Femur (tissue), 1 donor: ENCODE measurements at regions not wholly inside any gene's neighbourhood (a gene's known extent, or its start where the extent isn't known, plus 50 kb on each side); places are given as distances from the start of the nearest gene placed in this dataset.
"Not testable (repeated sequence)": the region's sequence is repeated elsewhere in the genome, so short reads cannot be mapped to it uniquely, and the experiment has no call there.

Source experiments
- DNase-seq: peaks from one replicate; pipeline ENCODE4 v3.0.0-alpha.2; 2017

DNA sequence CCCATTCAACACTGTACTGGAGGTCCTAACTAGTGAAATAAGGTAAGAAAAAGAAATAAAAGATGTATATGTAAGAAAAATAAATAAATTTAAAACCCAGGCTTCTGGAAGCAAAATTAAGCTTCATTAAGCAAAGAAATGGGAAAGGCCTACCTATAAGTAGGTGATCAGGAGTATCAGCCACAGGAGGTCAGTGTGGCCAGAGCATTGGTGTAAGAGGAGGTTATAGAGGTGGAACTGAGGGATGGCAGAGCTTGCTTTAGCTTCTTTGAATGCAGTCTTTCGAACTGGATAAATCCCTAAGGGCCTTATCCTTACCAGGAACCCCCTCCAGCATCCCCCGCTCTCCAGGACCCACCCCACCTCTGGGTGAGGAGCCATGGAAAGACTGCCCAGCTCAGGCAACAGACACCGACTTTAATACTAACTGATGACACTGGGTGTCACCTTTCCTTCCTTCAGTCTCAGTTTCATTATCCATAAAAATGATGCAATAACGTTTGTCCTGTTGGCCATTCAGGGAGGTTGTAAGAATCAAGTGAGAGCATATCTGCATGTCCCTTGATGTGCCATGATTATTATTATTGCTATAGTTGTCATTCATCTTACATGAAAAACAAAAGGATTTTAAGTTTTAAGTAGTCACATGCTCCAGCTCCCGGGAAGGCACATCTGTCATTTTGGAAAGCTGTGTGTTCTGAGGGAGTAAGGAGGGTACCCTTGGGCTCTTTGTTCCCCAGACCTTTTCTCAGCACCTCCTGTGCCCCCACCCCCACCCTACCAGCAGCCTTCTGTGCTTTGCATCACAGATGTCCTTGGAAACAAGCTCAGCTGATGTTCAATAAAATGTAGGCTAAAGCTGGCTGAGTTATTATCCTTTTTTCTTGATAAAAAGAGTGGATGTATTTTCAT lies 50.8 kb upstream of the CTNNA1 start:
- DNase-seq = no peak

- DNase-seq = no peak
These were observed 51.5 kb upstream of the CTNNA1 start for GRCh38 chr5:138701678-138702077.

DNA sequence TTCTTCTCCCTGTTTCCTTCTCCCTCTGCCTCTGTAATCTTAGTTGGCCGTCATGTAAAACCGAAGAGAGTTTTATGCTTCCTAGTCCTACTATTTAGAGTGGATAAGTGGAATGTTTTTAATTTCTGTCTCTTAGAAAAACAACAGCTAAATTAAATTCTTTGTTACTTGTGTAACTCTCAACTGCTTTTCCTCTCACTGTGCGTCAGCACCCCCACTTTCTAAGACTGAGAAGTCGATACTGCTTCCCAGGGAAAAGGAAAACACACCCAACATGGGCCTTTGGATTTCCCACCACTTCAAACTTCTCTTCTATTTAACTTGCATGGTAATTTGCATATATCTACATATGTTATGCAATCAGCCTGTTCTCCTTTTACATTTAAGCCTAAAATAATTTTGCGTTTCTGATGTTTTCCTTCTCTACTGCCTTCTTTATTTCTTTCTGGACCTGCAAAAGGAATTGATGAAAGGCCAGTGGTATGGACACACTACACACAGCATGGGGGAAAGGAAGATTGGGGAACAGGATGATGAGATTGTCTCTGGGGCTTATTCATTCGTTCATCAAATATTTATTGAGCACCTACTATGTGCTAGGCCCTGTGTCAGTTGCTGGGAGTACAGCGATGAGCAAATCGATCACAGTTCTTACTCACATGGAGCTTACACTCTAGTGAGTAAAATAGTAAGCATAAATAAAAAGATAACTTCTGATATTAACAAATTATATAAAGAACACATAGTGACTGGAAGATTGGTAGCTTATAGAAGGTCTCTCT lies 52.5 kb upstream of the CTNNA1 start:
- DNase-seq = no peak

DNA sequence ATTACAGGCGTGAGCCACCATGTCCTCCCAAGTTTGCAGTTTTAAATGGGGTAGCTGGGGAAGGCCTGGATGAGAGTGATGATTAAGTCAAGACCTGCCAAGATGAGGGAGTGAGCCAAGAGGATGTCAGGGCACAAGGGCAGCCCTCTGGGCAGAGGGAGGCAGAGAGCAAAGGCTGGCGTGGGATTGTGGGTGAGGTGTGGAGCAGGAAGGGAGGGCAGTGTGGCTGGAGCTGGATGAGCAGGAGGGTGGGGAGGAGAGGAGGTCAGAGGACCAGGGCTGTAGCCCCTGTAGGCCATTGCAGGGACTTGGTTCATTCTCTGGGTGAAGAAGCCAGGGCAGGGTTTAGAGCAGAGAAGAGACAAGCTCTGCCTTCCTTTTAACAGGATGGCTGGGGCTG lies 53.7 kb upstream of the CTNNA1 start:
- no peak for DNase-seq

DNA sequence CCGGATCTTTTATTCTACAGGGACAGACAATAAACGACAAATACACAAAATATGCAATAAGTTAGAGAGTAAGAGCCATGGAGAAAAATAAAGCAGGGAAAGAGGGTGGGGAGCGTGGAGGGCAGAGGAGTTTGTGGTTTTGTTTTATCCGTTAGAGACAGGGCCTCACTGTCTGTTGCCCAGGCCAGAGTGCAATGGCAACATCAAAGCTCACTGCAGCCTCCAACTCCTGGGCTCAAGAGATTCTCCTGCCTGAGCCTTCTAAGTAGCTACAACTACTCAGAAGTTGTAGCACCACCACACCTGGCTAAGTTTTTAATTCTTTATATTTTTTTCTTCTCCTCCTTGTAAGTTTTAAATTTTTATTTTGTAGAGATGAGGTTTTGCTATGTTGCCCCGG lies 54.5 kb upstream of the CTNNA1 start:
- no peak for DNase-seq

DNA sequence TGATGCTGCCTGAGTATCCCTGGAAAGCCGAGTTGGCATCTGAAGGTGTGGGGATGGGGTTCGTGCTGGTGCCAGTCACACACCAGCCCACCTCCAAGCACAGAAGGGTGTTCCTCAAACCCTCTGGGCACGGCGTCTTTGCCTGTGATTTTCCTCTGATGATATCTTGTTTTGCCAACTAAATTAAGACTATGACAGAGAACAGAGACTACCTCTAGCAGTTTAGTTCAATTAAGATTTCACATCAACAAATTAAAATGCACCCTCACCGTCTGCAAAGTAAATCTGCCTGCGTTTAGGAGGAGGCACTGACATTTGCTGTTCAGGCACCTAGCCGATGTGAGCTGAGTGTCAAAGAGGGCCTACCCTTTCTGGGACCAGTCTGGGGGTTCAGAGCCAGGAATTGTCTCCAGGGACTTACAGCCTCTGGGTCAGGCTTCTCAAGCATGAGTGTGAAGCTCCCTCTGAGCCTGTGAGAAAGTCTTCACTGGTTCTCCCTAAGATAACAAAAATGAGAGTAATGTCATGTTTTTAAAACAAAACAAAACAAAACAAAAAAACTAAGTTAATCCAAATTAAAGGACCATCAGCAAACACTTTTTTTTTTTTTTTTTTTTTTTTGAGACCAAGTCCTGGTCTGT lies 55.4 kb upstream of the CTNNA1 start:
- no peak for DNase-seq

DNA sequence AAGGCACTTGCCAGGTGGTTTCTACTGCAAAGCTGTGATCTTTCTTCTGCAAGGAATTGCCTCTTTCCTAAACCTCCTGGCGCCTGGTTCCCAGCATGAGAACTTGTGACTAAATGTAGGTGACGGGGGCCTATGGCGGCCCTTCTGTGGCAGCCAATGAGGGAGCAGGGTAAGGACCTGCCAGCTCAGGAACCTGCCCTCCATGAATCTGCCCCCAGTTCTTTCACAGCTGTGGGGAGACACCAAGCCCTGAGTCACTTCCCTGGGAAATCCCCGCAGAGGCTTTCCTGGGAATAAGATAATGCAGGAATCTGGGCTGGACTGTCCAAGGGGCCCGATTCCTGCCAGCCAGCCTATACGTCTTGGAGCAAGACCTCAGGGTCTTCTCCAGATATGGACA lies 56.7 kb upstream of the CTNNA1 start:
- no peak for DNase-seq

DNA sequence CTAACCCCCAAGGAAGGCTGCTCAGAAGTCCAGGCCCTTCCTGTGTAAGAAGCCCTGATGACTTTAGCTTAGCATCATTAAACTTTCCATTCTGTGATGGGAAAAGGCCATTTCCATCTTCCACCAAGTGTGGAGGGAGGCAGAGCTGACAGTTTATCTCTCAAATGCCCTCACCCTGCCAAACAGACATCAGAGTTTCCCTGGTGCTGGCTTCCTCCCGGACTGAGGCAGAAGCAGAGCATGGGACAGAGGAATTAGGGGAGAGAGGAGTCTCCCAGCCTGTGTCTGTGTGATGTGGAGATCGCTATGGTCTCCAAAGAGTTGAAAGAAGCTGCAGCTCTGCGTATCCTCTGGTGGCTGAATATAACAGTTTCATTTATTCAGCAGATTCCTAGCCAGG lies 57.4 kb upstream of the CTNNA1 start:
- DNase-seq = no peak

DNA sequence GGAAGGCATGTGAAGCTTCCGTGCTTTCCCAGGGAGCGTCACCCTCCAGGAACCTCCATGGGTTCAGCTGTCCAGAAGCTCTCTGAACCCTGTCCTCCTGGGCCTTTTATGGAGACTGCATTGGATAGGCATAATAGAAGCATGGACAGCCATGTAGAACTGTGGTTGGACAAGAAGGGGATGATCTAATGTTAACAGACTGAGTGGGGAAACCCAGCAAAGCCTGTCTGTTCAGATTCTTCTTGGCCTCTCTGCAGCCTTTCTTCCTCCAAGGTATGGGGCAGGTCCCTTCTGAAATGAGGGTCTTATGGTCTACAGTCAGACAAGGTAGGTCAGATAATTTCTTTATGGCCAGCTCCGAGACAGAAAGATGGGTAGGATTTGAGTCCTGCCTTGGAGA lies 59.1 kb upstream of the CTNNA1 start:
- no peak for DNase-seq

DNA sequence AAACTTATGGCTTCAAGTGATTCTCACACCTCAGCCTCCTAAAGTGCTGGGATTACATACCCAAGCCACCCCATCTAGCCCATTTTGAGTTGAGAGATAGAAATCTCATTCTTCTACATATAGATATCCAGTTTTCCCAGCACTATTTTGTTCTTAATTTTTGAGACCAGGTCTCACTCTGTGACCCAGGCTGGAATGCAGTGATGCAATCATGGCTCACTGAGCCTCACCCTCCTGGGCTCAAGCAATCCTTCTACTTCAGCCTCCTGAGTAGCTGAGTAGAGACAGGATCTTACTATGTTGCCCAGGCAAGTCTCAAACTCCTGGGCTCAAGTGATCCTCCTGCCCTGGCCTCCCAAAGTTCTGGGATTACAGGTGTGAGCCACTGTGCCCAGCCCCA lies 60.9 kb upstream of the CTNNA1 start:
- DNase-seq = no peak

- no peak for DNase-seq
These were observed 66.6 kb upstream of the CTNNA1 start for GRCh38 chr5:138686668-138687067.

DNA sequence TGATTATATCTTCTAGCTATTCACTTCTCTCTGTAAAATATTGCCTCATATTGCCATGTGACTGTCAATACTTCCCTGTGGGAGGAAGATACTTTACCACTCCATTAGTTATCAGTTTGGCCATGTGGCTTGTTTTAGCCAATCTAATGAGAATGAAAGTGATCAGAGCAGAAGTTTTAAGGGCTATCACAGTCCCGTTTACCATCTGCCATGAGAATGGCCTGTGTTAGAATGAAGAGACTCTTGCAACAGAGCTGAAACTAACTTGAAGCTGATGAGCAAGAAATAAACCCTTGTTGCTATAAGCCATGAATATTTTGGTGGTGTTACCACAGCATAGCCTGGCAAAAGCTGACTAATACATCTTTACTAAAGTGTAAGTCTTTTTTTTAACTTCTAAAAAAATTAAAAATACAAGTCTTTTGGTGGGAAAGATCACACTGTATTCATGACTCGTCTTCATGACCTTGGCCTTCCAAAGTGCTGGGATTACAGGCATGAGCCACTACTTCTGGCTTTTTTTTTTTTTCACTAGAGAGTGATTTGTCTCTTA lies 68.0 kb upstream of the CTNNA1 start:
- DNase-seq = no peak

DNA sequence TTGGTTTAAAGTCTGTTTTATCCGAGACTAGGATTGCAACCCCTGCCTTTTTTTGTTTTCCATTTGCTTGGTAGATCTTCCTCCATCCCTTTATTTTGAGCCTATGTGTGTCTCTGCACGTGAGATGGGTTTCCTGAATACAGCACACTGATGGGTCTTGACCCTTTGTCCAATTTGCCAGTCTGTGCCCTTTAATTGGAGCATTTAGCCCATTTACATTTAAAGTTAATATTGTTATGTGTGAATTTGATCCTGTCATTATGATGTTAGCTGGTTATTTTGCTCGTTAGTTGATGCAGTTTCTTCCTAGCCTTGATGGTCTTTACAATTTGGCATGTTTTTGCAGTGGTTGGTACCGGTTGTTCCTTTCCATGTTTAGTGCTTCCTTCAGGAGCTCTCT lies 70.8 kb upstream of the CTNNA1 start:
- not testable (repeated sequence) for DNase-seq

- DNase-seq = not testable (repeated sequence)
These were observed 74.4 kb upstream of the CTNNA1 start for GRCh38 chr5:138678826-138679225.

- DNase-seq = no peak
These were observed 75.4 kb upstream of the CTNNA1 start for GRCh38 chr5:138677782-138678181.

DNA sequence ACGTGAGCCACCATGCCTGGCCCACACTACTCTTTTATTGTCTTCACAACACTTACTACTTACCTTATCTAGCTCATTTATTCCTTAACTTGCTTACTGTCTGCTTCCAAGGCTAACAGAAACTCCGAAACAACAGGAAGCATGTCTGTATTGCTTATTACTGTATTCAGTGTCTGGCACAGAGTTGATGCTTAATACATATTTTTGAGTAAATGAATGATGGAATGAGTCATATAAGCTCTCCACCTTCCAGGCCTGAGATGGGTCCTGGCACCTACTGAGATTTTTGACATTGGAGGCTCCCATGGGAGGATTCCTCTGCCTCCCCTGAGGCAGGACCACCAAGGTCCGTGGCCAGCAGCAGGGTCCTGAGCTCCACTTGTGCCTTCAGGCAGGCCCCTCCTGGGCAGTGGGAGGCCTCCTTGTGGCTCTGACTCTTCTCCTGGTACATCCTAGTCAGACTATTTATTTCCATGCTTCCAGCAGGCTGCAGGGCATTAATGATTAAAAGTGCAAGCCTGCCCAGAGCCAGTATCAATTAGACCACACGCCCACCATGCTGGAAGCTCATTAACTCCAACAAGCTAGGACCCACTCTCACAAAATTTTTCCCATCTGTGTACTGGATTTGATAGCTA lies 76.5 kb upstream of the CTNNA1 start:
- no peak for DNase-seq

DNA sequence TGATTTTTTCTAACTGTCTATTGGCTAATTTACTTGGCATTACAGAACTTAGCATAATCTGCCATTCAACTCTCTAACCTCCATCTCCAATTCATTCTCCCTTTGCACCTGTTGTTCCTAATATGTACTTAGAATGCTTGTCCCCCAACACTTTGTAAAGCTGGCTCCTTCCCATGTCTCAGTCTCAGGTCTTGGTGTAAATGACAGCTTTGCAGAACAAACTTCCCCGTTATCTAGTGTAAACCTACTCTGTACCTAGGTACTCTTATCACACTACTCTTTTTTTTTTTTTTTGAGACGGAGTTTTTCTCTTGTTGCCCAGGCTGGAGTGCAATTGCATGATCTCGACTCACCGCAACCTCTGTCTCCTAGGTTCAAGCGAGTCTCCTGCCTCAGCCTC lies 77.2 kb upstream of the CTNNA1 start:
- no peak for DNase-seq

DNA sequence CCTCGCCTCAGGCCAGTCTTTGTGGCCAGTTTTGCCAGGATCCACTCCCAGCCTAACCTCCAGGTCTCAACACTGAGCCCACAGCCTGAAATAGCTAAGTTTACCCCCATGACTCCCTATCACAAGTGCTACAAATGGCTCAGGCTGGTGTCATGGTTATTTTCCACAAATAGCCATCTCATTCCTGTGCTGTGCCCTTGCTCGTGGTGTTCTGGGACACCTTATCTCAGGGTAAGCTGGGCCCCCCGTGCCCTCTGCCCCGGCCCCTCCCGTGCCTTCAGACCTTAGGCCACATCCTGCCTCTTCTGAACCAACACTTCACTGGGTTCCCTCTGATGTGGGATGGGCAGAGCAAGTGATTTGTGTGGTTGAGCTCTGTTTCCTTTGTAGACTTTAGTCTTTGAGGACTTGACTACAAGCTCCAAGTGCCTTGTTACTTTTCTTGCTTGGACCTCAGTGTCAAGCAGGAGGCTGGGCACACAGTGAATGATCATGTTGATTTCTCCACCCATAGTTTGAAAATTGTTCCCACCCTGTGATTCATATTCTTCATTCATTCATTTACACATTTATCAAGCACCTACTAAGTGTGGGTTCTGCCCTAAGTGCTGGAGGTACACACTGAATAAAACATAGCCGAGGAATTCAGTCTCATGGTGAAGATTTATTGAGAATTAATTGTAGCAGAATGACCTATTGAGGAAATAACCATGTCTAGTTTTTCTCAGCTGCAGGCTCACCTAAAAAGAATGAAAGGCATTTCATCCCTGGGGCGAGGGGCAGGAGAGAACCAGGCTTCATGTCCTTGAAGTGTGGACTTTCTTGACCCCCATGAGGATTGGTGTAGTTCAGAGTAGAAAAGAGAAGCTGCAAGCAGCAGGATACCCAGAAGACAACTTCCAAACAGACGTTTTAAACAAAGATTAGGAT lies 84.5 kb upstream of the CTNNA1 start:
- DNase-seq = no peak

- DNase-seq = not testable (repeated sequence)
These were observed 85.4 kb upstream of the CTNNA1 start for GRCh38 chr5:138667782-138668331.

- no peak for DNase-seq
These were observed 86.9 kb upstream of the CTNNA1 start for GRCh38 chr5:138666226-138666742.

- DNase-seq = no peak
These were observed 88.0 kb upstream of the CTNNA1 start for GRCh38 chr5:138665261-138665660.
